BJ (cell line): ENCODE measurements at regions not wholly inside any gene's neighbourhood (a gene's known extent, or its start where the extent isn't known, plus 50 kb on each side); places are given as distances from the start of the nearest gene placed in this dataset.

Experiments
- CTCF ChIA-PET: fragments of 350-600 bp; formaldehyde crosslinking; extraction: SDS; loops from one replicate; lab custom pipeline; 2021; ENCODE audit warnings: antibody characterized with exemption, inconsistent platforms; lab: Yijun Ruan, JAX
- POLR2A ChIA-PET: fragments of 300-600 bp; sonication (Branson Sonifier 250); formaldehyde crosslinking; extraction: SDS; loops from one replicate; lab custom pipeline; 2021; ENCODE audit warnings: antibody characterized with exemption; lab: Charles Lee
- DNase-seq: peaks from one replicate; pipeline ENCODE4 v3.0.0-alpha.2; 2011; ENCODE audit warnings: low read depth
- H3K27me3 ChIP-seq: 2 replicates; pipeline ENCODE4 v1.6.0; 2011; ENCODE audit warnings: low read length; ENCODE audit not compliant: control insufficient read depth, insufficient read depth
- H3K36me3 ChIP-seq: 2 replicates; pipeline ENCODE4 v1.5.1; 2011; ENCODE audit warnings: low read length; ENCODE audit not compliant: control insufficient read depth, insufficient read depth
- H3K4me3 ChIP-seq: 2 replicates; pipeline ENCODE4 v1.5.1; 2011; ENCODE audit warnings: low read depth, mild to moderate bottlenecking, control low read depth, low read length
- TF ChIP-seq, protein P1 (sequence below): IDR thresholded peaks from 2 replicates; pipeline ENCODE4 v1.5.1; 2011; ENCODE audit warnings: low read depth, mild to moderate bottlenecking, control low read depth, inconsistent platforms, low read length, moderate library complexity; ENCODE audit not compliant: insufficient read depth

DNA sequence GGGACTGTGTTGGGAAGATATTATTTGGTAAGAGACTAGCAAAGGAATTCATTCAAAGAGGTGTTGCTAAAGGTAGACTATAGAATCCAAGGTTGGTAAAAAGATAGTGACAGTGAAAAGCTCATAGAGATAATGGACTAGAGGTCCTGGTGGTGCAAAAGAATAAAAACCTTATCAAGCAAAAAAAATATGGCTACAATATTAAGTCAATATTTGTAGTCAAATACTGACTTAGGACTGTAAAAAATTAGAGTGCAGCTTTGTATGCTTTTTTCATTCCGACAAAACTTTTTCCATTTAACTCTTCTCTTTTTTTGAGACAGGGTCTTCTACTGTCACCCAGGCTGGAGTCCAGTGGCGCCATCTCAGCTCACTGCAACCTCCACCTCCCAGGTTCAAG is 444.0 kb upstream of the AGTR1 start:
- no peaks in the 10 kb centered on the region for H3K27me3 ChIP-seq
- H3K4me3 ChIP-seq = no peak overlapping the region
- ChIA-PET POLR2A (no interaction called here), CTCF (no interaction called here)
- no peak for DNase-seq
- no peaks in the 10 kb centered on the region for H3K36me3 ChIP-seq
- TF ChIP-seq, protein P1, sequence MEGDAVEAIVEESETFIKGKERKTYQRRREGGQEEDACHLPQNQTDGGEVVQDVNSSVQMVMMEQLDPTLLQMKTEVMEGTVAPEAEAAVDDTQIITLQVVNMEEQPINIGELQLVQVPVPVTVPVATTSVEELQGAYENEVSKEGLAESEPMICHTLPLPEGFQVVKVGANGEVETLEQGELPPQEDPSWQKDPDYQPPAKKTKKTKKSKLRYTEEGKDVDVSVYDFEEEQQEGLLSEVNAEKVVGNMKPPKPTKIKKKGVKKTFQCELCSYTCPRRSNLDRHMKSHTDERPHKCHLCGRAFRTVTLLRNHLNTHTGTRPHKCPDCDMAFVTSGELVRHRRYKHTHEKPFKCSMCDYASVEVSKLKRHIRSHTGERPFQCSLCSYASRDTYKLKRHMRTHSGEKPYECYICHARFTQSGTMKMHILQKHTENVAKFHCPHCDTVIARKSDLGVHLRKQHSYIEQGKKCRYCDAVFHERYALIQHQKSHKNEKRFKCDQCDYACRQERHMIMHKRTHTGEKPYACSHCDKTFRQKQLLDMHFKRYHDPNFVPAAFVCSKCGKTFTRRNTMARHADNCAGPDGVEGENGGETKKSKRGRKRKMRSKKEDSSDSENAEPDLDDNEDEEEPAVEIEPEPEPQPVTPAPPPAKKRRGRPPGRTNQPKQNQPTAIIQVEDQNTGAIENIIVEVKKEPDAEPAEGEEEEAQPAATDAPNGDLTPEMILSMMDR = no peak

DNA sequence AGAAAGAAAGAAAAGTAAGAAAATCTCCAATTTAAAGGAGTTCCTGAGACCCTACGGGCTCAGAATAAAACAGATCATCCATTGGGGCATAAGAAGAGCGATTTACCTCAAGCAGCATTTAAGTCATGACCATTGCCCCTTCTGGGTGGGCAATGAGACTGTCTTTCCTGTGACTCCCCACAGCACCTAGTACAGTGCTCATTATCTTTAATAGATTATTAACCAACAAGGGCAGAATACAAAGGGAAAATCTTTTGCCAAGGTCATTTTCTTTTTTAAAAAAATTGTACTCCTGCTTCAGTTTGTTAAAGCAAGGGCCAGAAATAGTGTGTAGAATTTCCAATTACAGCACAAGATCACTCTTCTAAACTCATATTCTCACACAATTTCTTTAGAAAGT is 443.3 kb upstream of the AGTR1 start:
- TF ChIP-seq, protein P1 = no peak
- no peak overlapping the region for H3K4me3 ChIP-seq
- DNase-seq = no peak
- no peaks in the 10 kb centered on the region for H3K27me3 ChIP-seq
- POLR2A ChIA-PET = no interaction called here
- H3K36me3 ChIP-seq = no peaks in the 10 kb centered on the region
- CTCF ChIA-PET = no interaction called here

DNA sequence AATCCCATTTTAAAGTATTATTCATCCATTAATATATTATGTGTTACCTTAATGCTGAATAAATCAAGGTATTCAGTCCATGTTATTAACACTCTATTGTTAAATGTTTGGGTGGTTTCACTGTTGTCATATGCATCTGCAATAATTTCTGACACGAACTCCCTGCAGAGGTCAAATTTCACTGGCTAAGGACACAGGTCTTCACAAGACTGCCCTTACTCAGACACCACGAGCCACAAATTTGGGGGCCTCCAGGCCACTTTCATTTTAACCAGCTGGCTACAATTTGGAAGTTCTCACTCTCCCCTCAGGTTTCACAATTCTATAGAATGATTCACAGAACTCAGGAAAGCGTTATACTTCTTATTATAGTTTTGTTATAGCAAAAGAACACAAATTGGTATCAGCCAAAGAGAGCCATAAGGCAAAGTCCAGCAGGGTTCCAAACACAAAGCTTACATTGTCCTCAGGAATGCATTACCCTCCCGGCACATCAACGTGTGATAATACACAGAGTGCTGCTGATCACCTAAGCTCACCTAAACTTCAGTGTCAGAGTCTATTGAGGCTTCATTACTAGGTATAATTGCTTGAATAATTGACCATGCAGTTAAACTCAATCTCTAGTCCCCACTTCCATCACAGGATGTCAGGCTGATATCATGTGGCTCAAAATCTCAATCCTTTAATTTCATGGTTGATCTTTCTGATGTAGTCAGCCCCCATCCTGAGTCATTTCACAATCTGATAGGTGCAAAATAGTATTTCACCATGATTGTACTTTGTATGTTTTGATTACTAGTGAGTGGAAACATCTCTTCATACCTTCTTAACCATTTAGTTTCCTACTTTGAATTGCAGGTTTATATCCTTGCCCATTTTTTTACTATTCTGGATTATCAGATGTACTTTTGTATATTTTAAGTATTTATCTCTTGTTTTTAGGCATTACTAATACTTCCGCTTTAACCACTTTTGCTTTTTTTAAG is 441.4 kb upstream of the AGTR1 start:
- CTCF ChIA-PET = interaction anchor here (1.0 to 1.4 kb wide), 2 partner anchors 13 to 49 kb away, joined by 3 to 4 read pairs; no protein-coding TSS in a partner anchor
- Histone ChIP-seq H3K27me3 (no peaks in the 10 kb centered on the region), H3K4me3 (no peak overlapping the region), H3K36me3 (no peaks in the 10 kb centered on the region)
- TF ChIP-seq, protein P1 = no peak
- no peak for DNase-seq
- POLR2A ChIA-PET = no interaction called here

DNA sequence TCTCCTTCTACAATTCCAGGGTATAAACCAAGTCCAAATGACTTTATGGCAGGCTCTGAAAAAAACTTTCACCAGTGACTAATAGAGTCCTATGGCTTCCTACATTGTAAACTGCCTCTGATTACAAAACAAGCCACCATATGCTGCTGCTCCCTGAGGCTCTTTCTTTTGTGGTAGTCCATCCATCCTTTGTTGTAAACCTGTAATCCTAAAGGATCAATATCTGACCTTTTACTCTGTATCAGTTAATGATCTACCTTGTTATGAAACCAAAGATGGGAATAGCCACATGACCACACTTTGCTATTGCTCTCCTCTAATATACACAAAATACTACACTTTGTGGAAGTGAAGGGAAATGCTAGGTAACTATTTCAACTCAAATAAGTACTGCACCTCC is 434.7 kb upstream of the AGTR1 start:
- ChIA-PET POLR2A (no interaction called here), CTCF (interaction anchor here (1.3 kb wide), 1 partner anchor 10 kb away, joined by 3 read pairs; no protein-coding TSS in a partner anchor)
- no peak overlapping the region for H3K4me3 ChIP-seq
- TF ChIP-seq, protein P1 = no peak
- no peak for DNase-seq
- H3K27me3 ChIP-seq = no peaks in the 10 kb centered on the region
- no peaks in the 10 kb centered on the region for H3K36me3 ChIP-seq

DNA sequence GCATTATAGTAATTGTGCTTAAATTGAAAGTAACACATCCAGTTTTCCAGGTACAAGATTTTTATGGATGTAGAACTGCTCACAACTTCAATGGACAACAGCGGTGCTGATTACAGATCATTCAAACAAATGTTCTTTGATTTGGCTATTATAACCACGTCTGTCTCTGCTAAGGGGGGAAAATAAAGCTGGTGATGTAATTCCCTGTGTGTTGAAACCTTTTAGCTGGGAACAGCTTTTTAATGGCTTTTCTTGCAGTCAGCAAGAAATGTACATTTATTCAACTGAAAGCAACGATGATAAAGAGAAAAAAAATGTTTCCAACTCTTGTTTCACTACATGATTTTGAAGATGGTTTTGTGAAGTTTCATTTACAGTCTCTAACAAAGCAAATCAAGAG is 431.9 kb upstream of the AGTR1 start:
- no peak for DNase-seq
- Histone ChIP-seq H3K36me3 (no peaks in the 10 kb centered on the region), H3K27me3 (no peaks in the 10 kb centered on the region), H3K4me3 (no peak overlapping the region)
- TF ChIP-seq, protein P1 = no peak
- CTCF ChIA-PET = no interaction called here
- POLR2A ChIA-PET = no interaction called here
